ENCODE measurements at regions not wholly inside any gene's neighbourhood (a gene's known extent, or its start where the extent isn't known, plus 50 kb on each side); places are given as distances from the start of the nearest gene placed in this dataset.
"Not testable (repeated sequence)": the region's sequence is repeated elsewhere in the genome, so short reads cannot be mapped to it uniquely, and the experiment has no call there.

GRCh38 chr12:118521036-118521370 lies 144.6 kb downstream of the SUDS3 start:
- no peak for TF ChIP-seq POLR2A (IDR thresholded peaks at IDR 0.05; ENCODE audit: low read depth, low read length)
- DNase-seq (ENCODE audit: insufficient read length, low spot score) = no peak
- no peak for FAIRE-seq

DNA sequence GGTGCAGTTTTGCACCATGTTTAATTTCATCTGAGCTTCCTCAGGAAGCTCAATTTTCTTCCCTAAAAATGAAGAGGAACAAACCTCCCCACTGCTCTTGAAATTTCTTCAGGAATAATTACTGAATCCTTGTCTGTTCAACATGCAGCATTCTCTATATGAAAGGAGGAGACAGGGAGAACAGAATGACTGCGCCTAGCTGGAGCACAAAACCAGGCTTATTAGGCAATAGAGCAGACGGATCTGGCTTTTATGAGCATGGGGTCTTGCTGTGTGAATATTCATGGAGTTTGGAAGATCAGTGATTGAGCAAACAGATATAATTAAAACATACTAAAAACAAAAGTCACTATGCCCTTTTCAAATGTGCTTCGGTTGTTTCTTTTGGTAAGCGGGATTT lies 148.1 kb downstream of the SUDS3 start:
- DNase-seq (ENCODE audit: insufficient read length, low spot score) (no peak), FAIRE-seq (no peak)
- TF ChIP-seq POLR2A (IDR thresholded peaks at IDR 0.05; ENCODE audit: low read depth, low read length) = no peak

DNA sequence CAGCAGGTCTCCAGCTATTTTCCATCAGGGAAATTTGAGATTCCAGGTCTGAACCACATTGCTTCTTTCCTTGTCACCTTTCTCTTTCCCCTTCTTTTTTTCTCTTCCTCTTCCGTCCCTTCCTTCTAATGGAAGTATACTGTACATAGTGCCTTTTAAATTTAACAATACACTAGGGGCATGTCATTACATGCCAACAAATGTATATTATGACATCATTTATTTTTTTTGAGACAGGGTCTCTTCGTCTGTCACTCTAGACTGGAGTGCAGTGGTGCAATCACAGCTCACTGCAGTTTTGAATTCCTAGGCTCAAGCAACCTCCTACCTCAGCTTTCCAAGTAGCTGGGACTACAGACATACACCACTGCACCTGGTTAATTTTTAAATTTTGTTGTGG lies 148.9 kb downstream of the SUDS3 start:
- no peak for TF ChIP-seq POLR2A (IDR thresholded peaks at IDR 0.05; ENCODE audit: low read depth, low read length)
- no peak for DNase-seq (ENCODE audit: insufficient read length, low spot score)
- no peak for FAIRE-seq

DNA sequence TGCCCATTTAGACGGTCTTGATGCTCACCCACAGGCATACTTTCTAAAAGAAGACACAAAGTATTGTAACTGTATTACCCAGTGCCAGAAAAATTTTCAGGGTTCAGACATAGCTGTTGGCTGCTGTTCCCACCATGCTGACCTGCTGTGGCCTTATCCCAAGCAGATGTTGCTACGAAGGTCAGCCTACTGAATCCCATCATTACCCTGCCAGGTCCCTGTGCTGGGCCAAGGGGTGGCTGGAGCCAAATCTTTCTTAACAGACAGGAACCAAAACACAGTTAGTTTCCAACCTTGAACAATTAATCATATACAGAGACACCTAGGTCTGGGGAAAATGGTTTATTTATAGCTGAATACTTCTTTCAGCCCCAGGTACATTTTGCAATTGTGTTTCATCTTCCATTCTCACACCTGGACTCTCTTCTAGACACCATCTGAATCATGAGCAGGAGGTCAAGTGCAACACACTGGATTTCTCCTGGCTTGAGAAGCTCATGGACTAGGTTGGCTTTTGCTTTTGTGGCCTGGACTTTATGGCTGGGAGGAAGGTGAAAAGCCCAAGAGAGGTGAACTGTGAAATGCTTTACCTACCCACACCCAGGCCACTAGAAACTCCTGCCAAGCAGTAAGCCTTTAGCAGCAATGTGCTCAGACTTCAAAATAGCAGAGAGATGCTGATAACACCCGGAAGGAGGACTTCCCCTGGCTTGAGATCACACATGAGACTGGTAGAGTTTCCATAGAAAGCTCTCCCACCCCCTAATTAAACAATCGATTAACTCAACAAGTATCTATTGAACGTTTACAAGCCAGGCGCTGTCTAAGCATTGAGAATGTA lies 150.1 kb downstream of the SUDS3 start:
- no peak for TF ChIP-seq POLR2A (IDR thresholded peaks at IDR 0.05; ENCODE audit: low read depth, low read length)
- DNase-seq (ENCODE audit: insufficient read length, low spot score) (no peak), FAIRE-seq (no peak)

DNA sequence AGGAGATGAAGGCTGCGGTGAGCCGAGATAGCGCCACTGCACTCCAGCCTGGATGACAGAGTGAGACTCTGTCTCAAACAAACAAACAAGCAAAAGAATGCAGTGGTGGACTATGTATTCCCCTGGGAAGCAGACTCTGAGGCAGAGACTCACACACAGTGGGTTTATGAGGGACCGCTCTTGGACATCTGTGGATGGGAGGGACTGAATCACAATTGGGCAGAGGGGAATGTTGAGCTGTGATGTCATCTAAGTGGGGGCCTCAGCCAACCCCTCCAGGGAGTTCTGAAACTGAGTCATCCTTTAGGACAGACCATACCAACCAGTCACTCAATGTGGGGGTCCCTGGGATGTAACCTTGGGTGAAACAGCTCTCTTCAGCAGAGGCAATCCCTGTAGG lies 151.0 kb downstream of the SUDS3 start:
- DNase-seq (ENCODE audit: insufficient read length, low spot score) = no peak
- TF ChIP-seq POLR2A (IDR thresholded peaks at IDR 0.05; ENCODE audit: low read depth, low read length) = no peak
- FAIRE-seq = no peak

GRCh38 chr12:118528625-118529024 lies 152.3 kb downstream of the SUDS3 start:
- DNase-seq (ENCODE audit: insufficient read length, low spot score) (no peak), FAIRE-seq (no peak)
- no peak for TF ChIP-seq POLR2A (IDR thresholded peaks at IDR 0.05; ENCODE audit: low read depth, low read length)

DNA sequence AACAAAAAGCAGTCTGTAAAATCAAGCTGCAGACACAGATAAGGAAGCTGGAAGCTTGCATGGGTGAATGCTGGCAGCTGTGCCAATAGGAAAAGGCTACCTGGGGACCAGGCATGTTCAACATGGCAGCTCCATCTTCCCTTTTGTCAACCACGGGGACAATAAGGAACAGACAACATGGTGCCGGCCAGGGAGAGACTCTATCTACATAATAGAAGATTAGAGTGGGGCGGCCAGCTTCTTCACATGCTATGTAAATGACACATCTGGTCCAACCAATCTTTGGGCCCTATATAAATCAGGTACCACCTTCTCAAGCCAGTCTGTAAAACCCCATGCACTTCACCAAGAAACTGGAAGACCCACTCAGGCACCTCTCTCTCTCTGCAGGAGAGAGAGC lies 157.6 kb downstream of the SUDS3 start:
- no peak for TF ChIP-seq POLR2A (IDR thresholded peaks at IDR 0.05; ENCODE audit: low read depth, low read length)
- no peak for FAIRE-seq
- DNase-seq (ENCODE audit: insufficient read length, low spot score) = no peak

- no peak for FAIRE-seq
- no peak for DNase-seq (ENCODE audit: insufficient read length, low spot score)
- TF ChIP-seq POLR2A (IDR thresholded peaks at IDR 0.05; ENCODE audit: low read depth, low read length) = no peak
These were observed 160.1 kb downstream of the SUDS3 start for GRCh38 chr12:118536306-118536906.

GRCh38 chr12:118537481-118537917 lies 161.1 kb downstream of the SUDS3 start:
- DNase-seq (ENCODE audit: insufficient read length, low spot score) = no peak
- TF ChIP-seq POLR2A (IDR thresholded peaks at IDR 0.05; ENCODE audit: low read depth, low read length) = no peak
- no peak for FAIRE-seq

- FAIRE-seq (no peak), DNase-seq (ENCODE audit: insufficient read length, low spot score) (no peak)
- no peak for TF ChIP-seq POLR2A (IDR thresholded peaks at IDR 0.05; ENCODE audit: low read depth, low read length)
These were observed 164.7 kb downstream of the SUDS3 start for GRCh38 chr12:118541071-118541470.

GRCh38 chr12:118541934-118542333 lies 165.6 kb downstream of the SUDS3 start:
- FAIRE-seq (no peak), DNase-seq (ENCODE audit: insufficient read length, low spot score) (no peak)
- no peak for TF ChIP-seq POLR2A (IDR thresholded peaks at IDR 0.05; ENCODE audit: low read depth, low read length)

DNA sequence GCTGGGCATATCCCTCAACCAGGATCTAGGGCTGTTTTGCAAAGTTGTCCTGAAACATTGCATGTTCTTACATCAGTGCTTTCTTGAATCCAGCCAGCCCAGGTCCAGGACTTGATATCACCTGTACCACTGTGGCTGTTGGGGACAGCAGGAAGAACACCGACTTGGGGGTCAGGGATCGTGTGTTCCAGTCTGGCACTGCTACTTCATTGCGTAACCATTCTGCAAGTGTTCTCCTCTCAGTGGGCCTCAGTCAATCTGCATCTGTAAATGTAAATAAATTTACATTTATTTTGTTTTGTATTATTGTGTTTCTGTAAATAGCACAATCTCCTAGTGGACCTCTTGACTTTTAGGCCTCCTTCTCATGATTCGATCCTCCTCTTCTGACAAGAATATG lies 167.3 kb downstream of the SUDS3 start:
- TF ChIP-seq POLR2A (IDR thresholded peaks at IDR 0.05; ENCODE audit: low read depth, low read length) = no peak
- DNase-seq (ENCODE audit: insufficient read length, low spot score) = no peak
- FAIRE-seq = no peak

DNA sequence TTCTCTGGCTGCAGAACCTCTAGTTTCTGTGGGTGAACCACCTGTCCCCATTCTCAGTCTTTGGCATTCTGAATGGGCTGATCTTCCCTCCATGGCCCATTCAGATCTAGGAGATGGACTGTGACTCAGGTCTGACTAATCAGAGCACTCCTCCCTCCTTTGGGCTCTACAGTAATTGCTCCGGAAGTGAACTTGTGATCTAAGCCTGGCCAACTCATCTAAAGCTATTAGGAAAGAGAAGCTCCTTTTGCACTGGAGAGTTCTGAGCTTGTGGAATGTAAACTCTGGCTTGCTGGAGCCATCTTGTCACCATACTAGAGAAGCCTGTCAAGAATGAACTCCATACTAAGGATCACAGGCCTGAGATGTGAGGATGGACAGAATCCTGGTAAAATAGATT lies 168.2 kb downstream of the SUDS3 start:
- peak; percentile 71 for FAIRE-seq
- TF ChIP-seq POLR2A (IDR thresholded peaks at IDR 0.05; ENCODE audit: low read depth, low read length) = no peak

DNA sequence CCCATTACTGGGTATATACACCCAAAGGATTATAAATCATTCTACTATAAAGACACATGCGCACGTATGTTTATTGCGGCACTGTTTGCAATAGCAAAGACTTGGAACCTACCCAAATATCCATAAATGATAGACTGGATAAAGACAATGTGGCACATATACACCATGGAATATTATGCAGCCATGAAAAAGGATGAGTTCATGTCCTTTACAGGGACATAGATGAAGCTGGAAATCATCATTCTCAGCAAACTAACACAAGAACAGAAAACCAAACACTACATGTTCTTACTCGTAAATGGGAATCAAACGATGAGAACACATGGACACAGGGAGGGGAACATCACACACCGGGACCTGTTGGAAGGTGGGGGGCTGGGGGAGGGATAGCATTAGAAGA lies 171.3 kb downstream of the SUDS3 start:
- not testable (repeated sequence) for DNase-seq (ENCODE audit: insufficient read length, low spot score); FAIRE-seq

More for the DNA sequence above, 168.2 kb downstream of the SUDS3 start:
- peak; percentile 60 for DNase-seq (ENCODE audit: insufficient read length, low spot score)

DNA sequence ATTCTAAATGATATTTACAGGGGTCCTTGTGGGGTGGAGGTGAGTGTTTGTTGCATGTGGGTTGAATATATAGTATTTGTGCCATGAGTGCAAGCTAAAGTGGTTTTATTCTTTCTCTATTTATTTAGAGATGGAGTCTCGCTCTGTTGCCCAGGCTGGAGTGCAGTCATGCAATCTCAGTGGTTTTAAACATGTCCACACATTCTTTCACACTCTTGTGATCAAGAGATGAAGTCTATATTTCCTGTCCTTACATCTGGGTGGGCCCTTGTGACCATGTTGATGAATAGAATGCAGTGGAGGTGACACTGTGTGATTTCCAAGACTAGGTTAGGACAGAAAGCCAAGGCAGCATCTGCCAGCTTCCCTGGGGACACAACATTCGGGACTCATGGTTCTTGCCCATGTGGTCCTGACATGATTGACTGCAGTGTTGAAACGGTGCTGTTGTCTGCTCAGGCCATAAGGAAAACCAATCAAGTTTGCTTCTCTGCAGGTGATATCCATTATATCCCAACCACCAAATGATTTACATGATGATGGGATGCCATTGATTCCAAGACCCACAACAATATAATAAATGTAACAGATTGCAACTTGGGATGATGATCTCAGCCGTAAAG lies 172.6 kb downstream of the SUDS3 start:
- TF ChIP-seq POLR2A (IDR thresholded peaks at IDR 0.05; ENCODE audit: low read depth, low read length) = no peak
- no peak for DNase-seq (ENCODE audit: insufficient read length, low spot score)
- FAIRE-seq = no peak
